NCI-H1436 (cell line): ENCODE measurements at regions not wholly inside any gene's neighbourhood (a gene's known extent, or its start where the extent isn't known, plus 50 kb on each side); places are given as distances from the start of the nearest gene placed in this dataset.

Source experiments
- DNase-seq: peaks from one replicate; lab custom pipeline; 2025; lab: John Stamatoyannopoulos, UW

- DNase-seq = no peak
Observed at GRCh38 chr12:108462686-108463085, 52.4 kb upstream of the FICD start.

GRCh38 chr12:108461058-108461660, 53.9 kb upstream of the FICD start:
- no peak for DNase-seq

DNA sequence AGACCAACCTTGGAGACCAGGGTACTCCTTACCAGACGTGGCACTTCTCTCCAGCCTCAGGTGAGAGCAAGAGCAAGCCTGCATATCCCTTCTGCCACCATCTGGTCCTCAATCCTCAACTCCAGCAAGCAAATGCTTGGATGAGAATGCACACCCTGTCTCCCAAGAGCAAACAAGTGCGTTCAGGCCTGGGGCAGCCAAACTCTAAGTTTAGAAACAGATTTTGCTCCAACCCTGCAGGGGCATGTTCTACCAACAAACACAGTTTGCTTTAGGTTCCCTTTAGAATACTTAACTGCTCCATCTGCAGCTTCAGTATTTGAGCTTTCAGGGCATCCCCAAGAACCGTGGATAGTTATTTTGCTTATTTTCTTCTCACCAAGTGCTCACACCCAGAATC, 55.9 kb upstream of the FICD start:
- no peak for DNase-seq

GRCh38 chr12:108457734-108458361, 57.2 kb upstream of the FICD start:
- DNase-seq = no peak

GRCh38 chr12:108457006-108457733, 57.9 kb upstream of the FICD start:
- DNase-seq = peak; percentile 56

DNA sequence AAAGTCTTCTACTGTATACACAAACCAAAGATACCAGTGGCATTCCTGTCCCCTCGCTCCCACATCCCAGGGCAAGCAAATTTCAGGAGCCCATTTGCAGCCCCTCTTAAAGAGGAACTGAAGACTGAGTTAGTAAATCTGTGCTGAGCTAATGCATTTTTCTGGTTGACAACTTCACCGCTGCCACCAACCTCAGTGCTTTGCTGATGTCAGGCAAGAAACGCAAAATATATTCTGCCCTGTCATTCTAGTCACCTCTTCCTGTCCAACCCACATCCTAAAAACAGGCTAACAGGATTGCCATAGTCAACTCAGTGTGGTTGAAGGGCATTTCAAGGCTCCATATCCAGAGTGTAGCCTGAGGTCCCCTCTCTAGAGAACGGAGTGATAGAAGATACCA, 59.4 kb upstream of the FICD start:
- DNase-seq = no peak

- no peak for DNase-seq
Observed at GRCh38 chr12:108454539-108455139, 60.4 kb upstream of the FICD start.

- DNase-seq = no peak
Observed at GRCh38 chr12:108449478-108449877, 65.6 kb upstream of the FICD start.

DNA sequence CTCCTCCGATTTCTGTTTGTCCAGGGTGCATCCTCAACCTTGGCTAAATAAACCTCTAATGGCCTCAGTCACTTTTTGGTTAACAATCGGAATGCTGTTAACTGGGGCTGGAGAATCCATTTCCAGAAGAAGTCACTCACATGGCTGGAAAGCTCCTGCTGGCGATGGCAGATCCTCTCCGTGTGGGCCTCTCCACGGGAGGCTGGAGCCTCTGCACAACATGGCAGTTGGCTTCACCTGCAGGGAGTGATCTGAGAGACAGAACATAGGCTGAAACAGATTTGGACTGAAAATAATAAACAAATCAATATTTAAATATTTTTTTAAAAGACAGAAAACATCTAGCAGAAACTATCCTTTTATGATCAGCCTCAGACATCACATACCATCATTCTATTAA, 66.8 kb upstream of the FICD start:
- DNase-seq = no peak

DNA sequence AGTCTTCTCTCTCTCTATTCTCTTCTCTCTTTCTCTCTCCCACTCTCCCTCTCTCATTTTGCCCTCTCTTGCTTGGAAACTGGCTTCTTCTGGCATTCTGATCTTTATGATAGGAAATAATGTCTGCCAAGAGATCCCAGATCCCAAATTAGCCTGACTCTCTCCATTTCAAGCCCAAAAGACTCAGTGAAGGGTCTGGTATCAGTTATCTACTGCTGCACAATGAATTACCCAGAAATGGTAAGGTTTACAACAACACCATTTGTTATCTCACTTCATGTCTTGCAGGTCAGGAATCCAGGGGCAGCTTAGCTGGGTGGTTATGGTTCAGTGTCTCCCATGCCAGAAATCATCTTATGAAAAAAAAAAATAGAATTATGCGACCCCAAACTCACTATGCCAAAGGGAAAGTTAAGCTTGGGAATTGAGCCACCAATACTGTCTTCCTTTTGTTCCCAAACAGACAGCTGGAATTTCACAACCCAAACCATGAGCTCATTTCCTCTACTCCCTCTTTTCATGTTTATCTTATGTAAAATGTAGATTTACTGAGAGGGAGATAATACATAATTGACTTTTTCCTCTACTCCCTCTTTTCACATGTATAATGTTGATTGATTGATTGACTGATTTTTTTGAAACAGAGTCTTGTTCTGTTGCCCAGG, 67.8 kb upstream of the FICD start:
- DNase-seq = no peak

DNA sequence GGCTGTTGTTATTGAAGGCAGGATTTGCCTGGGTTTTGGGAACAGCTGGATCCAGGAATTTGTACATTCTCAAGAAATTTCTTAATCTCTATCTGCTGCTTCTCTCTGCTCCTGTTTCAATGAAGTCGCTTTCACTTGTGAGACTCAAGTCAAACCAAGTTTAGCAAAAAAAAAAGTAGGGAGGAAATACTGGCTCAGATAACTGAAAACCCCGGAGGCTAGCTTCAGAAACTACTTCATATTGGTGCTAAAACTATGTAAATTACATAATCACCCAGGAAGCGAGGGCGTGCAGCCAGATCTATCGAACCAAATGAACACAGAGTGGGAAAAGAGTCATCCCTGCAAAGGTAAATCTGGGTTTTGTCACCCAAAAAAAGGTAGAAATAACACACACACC, 68.3 kb upstream of the FICD start:
- DNase-seq = no peak

DNA sequence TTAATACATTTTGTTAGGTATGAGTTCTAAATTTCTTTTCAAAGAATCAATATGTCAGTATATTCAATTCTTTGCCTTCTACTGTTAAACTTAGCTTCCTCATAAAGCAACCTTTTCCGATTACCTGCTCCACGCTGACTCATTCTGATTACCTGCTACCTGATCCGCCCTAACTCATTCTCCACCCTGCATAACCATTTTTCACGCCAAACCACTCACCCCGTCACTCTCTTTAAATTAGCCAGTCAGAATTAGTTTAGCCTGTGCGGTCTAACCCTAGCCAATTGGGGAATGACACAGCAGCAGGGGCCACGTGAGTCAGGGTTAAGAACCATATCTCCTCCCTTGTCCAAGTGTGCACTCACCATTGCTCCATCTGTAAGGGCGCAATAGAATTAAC, 72.2 kb upstream of the FICD start:
- DNase-seq = no peak

- no peak for DNase-seq
Observed at GRCh38 chr12:108442067-108442466, 73.0 kb upstream of the FICD start.

DNA sequence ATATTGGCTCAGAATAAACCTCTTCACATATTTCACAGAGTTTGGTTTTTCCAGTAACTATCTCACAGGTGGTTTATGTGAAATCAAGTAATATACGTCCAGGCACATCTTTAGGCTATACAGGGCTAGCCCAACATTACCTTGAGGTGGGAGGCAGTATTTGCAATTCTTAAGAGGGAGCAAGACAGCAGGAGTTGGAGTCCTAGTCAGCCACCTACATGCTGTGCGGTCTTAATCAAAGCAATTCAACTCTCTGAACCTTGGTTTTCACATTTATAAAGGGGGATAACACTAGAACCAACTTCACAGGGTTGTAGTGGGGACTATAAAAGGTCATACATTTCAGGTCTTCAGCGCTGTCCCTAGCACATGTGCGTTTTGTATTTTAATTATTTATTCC, 73.5 kb upstream of the FICD start:
- no peak for DNase-seq

- DNase-seq = no peak
Observed at GRCh38 chr12:108440736-108441135, 74.3 kb upstream of the FICD start.

DNA sequence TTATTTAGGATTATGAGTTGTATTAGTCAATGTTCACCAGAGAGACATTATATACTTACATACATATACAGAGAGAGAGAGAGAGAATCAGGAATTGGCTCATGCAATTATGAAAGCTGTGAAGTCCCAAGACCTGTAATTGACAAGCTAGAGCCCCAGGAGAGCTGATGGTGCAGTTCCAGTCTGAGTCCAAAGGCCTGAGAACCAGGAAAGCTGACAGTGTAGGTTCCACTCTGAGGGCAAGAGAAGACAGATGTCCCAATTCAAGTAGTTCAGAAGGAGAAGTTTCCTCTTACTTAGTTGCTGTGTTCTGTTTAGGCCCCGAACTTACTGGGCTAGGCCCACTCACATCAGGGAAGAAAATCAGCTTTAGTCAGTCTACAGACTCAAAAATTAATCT, 76.4 kb upstream of the FICD start:
- no peak for DNase-seq

- no peak for DNase-seq
Observed at GRCh38 chr12:108432423-108433121, 82.5 kb upstream of the FICD start.

GRCh38 chr12:108430926-108431325, 84.2 kb upstream of the FICD start:
- no peak for DNase-seq

GRCh38 chr12:108430245-108430644, 84.8 kb upstream of the FICD start:
- DNase-seq = no peak

DNA sequence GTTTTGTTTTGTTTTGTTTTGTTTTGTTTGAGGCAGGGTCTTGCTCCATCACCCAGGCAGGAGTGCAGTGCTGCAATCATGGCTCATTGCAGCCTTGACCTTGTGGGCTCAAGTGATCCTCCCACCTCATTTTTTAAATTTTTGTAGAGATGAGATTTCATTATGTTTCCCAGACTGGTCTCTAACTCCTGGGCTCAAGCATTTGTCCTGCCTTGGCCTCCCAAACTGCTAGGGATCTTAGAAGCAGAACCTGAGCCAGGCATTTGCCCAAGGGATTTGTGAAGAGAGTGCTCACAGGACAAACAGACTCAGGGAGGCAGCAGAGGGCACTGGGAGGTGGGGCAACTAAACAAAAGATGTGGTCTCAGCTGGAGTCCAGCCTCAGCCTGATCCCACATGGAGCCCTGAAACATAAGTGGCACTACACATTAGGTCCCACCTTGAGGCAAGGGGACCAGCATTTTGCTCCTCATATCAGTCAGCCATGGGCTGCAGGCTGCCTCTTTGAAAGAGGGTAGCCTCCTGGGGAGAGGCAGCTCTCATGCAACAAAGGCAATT, 86.2 kb upstream of the CMKLR1 start:
- no peak for DNase-seq

GRCh38 chr12:108424816-108425215, 85.7 kb upstream of the CMKLR1 start:
- no peak for DNase-seq

GRCh38 chr12:108424026-108424425, 84.9 kb upstream of the CMKLR1 start:
- no peak for DNase-seq
